ENCODE measurements at regions not wholly inside any gene's neighbourhood (a gene's known extent, or its start where the extent isn't known, plus 50 kb on each side); places are given as distances from the start of the nearest gene placed in this dataset.
"Not testable (repeated sequence)": the region's sequence is repeated elsewhere in the genome, so short reads cannot be mapped to it uniquely, and the experiment has no call there.

DNA sequence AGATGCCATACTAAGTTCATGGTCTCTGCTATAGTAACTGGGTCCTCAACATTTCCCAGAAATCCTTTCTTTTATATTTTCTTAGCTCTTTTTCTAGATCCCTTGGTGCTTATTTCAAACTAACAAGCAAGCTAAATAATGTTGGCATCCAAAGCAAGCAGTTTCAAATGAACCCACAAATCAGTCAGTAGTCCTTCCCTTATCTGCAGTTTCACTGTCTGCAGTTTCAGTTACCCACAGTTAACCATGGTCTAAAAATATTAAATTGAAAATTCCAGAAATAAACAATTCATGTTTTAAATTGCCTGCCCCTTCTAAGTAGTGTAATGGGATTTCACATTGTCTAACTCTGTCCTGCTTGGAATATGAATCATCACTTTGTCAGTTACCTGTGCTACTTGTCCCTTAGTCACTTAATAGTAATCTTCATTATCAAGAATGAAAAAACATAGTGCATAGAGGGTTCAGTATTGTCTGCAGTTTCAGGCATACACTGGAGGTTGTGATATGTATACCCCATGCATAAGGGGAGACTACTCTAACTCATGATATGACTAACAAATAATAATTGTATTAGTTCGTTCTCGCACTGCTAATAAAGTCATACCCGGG, 633.7 kb downstream of the MECOM start:
- FAIRE-seq (no peak), DNase-seq (ENCODE audit: insufficient read length, low spot score) (no peak)

DNA sequence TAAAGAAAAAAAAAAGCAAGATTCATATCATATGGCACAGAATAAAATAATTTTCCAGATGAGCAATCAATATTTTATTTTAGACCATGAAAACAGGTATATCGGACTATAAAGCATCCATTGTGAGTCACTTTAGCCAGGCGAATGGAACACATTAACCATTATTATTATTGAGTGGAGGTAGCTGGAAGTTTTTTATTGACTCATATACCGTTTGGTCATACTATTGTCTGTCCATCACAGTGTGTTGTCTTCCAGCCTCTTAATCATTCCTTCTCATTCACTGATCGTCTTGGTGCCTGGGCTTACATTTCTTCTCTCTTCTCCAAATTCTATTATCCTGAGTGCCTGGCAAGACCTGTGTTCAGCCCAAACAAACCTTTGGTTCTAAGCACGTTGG, 634.8 kb downstream of the MECOM start:
- FAIRE-seq = no peak
- no peak for DNase-seq (ENCODE audit: insufficient read length, low spot score)

DNA sequence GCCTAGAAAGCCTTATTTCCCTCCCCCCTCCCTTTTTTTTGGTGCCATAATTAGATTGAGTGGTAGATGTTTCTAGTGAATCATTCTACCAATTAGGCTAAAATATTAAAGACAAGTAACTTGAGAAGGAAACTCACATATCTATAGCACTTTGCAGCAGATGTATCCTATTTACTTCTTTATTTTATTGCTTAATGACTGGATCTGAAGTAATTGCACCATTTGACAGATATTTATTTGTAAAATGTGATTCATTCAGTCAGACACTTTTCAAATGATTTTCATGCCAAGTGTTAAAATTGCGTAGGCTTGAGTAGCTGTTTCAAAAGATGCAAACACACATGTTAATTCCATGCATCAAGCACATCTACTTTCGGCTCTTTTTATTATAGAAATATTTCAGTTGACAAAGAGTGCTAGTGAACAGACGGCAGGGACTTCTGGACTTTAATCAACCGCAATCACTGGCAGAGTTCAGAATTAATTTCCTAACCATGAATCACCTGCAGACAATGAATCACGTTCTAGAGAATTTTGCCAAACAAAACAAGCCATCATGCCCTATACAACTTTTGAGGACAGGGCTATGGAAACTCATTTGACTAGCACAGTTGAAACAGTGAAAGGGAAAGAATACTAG, 636.8 kb downstream of the MECOM start:
- DNase-seq (ENCODE audit: insufficient read length, low spot score) = no peak
- no peak for FAIRE-seq

DNA sequence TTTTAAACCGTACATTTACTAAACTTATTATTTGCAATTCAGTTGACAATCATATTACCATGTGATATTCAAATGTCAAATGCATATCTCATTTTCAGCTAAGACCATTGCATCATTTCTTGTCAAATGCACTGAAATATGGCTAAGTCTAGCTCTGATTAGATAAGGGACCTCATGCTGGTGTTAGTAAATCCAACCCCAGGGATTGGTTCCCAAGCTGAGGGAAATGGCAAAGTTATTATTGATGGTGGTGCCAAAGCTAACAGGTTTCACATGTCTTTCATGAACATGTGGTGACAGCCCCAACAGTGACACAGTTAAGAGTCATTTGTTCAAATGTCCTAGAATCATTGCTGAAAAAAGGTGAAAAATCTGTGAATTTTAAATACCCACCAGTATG, 641.1 kb downstream of the MECOM start:
- FAIRE-seq (no peak), DNase-seq (ENCODE audit: insufficient read length, low spot score) (no peak)

- FAIRE-seq = no peak
Measured at GRCh38 chr3:169020371-169020770, 643.1 kb downstream of the MECOM start.

DNA sequence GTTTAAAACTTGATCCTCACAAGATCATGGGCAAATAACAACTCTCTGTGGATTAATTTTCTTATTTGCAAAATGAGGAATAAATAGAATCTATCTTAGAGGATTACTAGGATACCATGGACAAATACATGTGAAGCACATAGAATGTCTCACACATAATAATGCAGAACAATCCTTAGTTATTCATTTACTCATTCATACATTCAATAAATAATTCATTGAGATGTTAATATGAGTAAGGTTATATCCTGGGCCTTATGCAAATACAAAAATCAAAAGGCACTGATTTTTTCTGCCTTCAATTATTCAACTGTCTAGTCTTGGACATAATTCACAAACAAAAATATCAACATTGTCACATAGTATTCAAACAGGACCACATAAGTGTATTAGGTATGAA, 654.1 kb downstream of the MECOM start:
- FAIRE-seq (no peak), DNase-seq (ENCODE audit: insufficient read length, low spot score) (no peak)

More at GRCh38 chr3:169020371-169020770, 643.1 kb downstream of the MECOM start:
- no peak for DNase-seq (ENCODE audit: insufficient read length, low spot score)

DNA sequence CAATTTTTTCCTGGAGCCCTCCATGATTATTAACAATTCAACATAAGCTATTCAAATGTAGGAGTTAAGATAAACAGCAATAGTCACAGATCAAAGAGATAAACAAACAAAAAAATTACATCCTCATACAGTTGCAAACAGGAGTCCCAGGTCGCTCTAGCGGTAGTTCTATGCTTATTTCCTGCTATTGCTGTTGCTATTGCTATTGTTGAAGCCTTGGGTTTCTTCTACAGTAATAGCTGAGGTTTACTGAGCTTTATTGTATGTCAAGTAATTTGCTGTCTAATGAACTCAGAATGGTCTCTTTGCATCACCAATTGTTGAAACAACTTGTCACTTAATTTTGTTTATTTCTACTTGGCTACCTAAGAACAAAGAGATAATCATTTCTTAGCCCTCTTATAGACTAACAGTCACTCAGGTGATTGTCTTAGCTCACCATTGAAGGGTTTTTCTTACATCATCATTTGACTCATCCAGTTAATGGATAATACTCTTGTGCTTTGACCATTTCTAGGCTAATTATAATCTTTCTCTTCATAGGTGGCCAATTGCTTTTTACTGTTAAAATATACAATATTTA, 654.6 kb downstream of the MECOM start:
- DNase-seq (ENCODE audit: insufficient read length, low spot score) (no peak), FAIRE-seq (no peak)

DNA sequence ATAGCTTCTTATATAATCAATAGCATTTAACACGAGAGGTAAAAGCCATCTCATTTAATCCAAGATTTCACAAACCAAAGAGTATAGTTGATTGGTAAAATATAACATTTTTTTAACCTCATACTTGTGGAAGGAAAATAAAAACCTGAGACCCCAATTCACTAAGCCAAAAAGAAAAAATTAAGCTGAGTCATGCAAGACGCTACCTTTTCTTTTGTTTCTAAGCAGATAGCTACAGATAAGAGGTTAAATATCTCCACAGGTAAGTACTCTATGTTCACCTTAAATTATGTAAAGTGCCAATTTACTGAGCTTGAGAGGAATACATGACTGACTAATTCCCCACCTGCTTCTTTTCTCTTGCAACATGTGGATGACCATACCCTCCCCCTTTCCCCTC, 656.4 kb downstream of the MECOM start:
- FAIRE-seq (no peak), DNase-seq (ENCODE audit: insufficient read length, low spot score) (no peak)

- not testable (repeated sequence) for DNase-seq (ENCODE audit: insufficient read length, low spot score); FAIRE-seq
Measured at GRCh38 chr3:169006398-169006797, 657.1 kb downstream of the MECOM start.

DNA sequence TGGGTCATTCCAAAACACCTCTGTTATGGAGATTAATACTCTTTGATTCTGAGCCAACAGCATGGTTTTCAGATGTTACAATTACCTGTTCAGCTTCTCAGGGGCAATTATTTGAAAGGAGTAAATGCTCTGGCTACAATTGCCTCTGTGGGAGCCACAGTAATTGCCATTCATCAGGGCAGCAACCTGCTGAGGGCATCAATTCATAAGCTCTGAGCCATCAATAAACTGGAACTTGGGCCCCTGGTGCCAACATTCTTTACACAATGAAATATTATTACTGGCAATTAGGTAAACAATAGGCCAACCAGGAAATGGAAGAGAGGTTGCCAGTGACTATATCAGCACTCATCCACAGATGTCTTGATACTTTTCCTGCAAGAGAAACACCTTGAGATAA, 660.8 kb downstream of the MECOM start:
- DNase-seq (ENCODE audit: insufficient read length, low spot score) = no peak
- FAIRE-seq = no peak

DNA sequence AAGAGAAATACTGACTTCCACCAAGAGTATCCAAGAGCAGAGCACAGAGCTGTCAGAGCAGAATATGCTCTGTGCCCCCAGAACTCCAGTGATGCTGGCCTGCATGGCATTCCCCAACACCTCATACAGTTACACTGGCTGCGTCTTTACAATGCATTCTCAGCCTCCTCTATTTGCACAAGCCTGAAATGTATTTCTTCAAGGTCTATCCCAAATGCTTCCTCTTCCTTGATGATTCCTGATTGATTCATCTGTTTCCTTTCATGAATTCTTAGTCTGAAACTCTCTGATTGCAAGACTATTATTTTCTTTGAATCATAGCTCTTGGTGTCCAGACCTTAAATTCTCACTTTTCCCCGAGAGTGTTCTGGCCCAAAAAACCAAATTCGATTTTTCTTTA, 664.7 kb downstream of the MECOM start:
- DNase-seq (ENCODE audit: insufficient read length, low spot score) (no peak), FAIRE-seq (no peak)

DNA sequence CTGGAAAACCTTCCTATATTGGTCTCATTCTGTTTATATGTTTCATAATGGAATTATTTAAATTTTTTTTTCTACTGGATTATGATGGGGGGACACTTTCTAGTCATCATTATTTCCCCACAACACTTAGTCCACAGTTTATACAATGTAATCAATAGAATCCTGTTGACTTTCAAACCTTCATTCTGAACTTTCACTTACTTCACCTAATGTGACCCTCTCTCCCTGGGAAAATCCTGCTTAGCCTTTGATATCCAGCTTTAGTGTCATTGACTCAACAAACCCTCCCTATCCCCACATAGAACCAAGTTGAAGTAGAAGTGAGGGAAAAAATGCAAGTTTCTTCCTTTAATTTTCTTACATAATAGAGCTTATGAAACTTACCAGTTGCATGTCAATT, 666.0 kb downstream of the MECOM start:
- FAIRE-seq = no peak

DNA sequence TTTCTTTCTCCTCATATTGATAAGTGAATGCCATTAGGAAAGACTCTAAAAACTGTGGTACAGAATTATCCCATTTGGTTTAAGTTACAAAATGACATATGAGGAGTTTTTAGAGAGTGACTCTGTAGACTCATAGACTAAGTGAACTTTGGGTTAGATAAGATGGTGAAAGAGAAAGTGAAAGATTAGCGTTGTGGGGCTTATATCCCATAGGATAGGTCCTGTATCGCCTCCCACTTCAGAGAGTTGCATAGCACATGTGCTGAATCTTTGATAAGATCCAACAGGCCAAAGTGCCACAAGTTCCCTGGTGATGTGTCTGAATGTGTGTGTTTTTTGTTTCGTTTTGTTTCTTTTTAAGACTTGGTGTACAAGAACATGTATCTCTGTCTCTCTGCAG, 666.9 kb downstream of the MECOM start:
- no peak for FAIRE-seq
- no peak for DNase-seq (ENCODE audit: insufficient read length, low spot score)

More for the DNA sequence above, 666.0 kb downstream of the MECOM start:
- DNase-seq (ENCODE audit: insufficient read length, low spot score) = no peak

DNA sequence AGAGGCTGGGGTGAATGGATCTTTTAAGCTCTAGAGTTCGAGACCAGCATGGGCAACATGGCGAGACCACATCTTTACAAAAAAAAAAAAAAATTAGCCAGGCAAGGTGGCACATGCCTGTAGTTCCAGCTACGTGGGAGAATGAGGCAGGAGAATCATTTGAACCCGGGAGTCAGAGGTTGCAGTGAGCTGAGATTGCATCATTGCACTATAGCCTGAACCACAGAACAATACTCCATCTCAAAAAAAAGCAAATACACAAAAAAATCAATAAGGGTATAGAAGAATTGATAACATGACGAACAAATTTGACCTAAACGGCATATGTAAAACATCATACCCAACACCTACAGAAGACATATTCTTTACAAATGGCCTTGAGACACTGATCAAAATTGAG, 668.4 kb downstream of the MECOM start:
- DNase-seq (ENCODE audit: insufficient read length, low spot score) (no peak), FAIRE-seq (no peak)

GRCh38 chr3:168991803-168992202, 671.7 kb downstream of the MECOM start:
- no peak for FAIRE-seq
- DNase-seq (ENCODE audit: insufficient read length, low spot score) = no peak

GRCh38 chr3:168990621-168991020, 672.9 kb downstream of the MECOM start:
- FAIRE-seq (no peak), DNase-seq (ENCODE audit: insufficient read length, low spot score) (no peak)

GRCh38 chr3:168990134-168990533, 673.4 kb downstream of the MECOM start:
- DNase-seq (ENCODE audit: insufficient read length, low spot score) (no peak), FAIRE-seq (no peak)

GRCh38 chr3:168989396-168989795, 674.1 kb downstream of the MECOM start:
- no peak for FAIRE-seq
- no peak for DNase-seq (ENCODE audit: insufficient read length, low spot score)

DNA sequence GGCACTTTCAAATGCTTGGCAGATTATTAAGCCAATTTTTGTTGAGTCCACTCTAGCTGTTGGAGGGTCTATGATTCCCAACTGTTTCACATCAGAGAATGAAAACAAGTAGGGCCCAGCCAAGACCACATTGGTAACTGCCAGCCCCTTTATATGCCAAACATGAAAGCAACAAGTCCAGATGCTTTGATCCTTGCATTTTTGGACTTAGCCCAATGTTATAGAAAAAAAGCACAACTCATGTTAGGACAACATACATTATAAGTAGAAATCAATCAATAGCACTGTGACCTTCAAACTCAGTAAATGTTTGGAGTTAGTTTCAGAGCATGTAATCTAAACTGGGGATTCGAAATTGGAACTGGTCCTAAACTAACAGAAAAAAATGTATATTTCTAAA, 674.7 kb downstream of the MECOM start:
- FAIRE-seq (no peak), DNase-seq (ENCODE audit: insufficient read length, low spot score) (no peak)

GRCh38 chr3:168984872-168985271, 678.6 kb downstream of the MECOM start:
- no peak for DNase-seq (ENCODE audit: insufficient read length, low spot score)
- FAIRE-seq = no peak

DNA sequence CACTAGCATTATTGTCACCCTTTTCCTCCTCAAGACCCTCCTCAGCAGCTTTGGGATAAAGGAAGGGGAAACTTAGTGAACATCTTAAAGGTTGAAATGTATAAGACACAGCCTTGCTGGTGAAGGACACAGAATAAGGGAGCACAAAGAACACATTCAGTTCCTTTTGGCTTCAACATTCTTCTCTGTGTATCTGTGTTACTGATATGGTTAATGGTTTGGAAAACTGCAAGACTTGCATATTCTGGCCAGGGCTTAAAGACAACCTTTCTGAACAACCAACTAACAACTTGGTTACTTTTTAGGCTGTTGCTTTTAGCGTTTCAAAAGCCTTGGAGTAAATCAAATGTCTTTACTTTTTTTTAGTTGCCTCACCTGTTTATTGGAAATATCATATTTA, 680.5 kb downstream of the MECOM start:
- FAIRE-seq (no peak), DNase-seq (ENCODE audit: insufficient read length, low spot score) (no peak)

DNA sequence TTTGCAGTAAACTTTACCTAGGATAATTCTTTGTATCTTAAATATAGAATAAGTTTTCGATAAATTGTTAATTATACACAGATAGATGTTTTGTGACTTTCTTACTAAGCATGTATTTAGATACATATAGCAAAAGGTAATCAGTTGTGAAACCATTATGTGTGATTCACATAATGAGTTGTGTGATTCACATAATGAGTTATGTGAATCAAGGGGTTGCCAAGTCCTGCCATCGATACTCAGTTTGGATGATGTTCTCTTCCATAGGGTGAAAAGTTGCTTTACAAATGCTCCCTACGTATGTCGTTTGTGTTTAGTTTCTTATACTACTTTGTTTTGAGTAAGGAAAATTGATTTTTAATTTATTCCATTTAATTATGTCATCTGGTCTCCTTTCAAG, 682.1 kb downstream of the MECOM start:
- DNase-seq (ENCODE audit: insufficient read length, low spot score) (no peak), FAIRE-seq (no peak)

Measured in GM19239 (cell line).